ENCODE measurements at regions not wholly inside any gene's neighbourhood (a gene's known extent, or its start where the extent isn't known, plus 50 kb on each side); places are given as distances from the start of the nearest gene placed in this dataset.

DNA sequence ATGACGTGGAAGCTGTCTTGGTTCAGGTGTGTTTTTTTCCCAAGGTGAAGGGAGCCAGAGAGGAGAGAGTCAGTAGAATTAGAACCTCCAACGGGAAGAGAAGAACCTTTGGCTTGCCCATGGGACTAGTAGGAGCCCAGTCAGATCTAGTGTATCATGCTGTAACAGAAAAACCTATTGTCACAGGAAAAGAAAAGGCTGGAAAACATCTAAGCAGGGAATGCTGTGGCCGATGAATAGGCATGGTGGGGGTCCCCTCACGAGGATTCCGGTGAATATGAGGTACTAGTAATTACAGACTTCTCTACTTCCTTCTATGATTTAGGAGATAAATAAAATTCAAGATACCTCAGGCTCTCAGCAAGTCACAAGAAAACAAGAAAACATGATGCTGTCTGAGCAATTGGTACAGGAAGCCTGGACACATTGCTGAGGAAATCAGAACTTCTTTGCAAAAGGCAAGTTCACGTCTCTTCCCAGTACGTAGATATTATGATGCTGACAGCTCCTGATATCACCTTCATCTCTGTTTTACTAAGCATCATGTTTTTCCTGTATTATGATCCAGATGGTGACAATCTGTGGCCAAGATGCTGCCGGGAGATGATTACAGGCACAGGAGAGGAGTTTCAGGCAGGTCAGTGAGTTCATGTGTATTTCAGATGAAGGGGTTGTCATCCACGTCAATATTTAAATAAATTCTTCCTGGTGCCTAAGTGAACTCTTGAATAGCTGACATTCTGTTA is 54.3 kb upstream of the NPY start:
- TF ChIP-seq, protein P1, sequence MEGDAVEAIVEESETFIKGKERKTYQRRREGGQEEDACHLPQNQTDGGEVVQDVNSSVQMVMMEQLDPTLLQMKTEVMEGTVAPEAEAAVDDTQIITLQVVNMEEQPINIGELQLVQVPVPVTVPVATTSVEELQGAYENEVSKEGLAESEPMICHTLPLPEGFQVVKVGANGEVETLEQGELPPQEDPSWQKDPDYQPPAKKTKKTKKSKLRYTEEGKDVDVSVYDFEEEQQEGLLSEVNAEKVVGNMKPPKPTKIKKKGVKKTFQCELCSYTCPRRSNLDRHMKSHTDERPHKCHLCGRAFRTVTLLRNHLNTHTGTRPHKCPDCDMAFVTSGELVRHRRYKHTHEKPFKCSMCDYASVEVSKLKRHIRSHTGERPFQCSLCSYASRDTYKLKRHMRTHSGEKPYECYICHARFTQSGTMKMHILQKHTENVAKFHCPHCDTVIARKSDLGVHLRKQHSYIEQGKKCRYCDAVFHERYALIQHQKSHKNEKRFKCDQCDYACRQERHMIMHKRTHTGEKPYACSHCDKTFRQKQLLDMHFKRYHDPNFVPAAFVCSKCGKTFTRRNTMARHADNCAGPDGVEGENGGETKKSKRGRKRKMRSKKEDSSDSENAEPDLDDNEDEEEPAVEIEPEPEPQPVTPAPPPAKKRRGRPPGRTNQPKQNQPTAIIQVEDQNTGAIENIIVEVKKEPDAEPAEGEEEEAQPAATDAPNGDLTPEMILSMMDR (IDR thresholded peaks at IDR 0.05): no peak
- TF ChIP-seq POLR2A (IDR thresholded peaks at IDR 0.05): no peak
